ENCODE measurements at regions not wholly inside any gene's neighbourhood (a gene's known extent, or its start where the extent isn't known, plus 50 kb on each side); places are given as distances from the start of the nearest gene placed in this dataset.
"Not testable (repeated sequence)": the region's sequence is repeated elsewhere in the genome, so short reads cannot be mapped to it uniquely, and the experiment has no call there.

GRCh38 chr4:188722911-188723310, 583.7 kb downstream of the TRIML1 start:
- intact Hi-C loops (cut with micrococcal nuclease), result no loop called here

GRCh38 chr4:188727746-188728145, 588.5 kb downstream of the TRIML1 start:
- intact Hi-C loops (cut with micrococcal nuclease), result no loop called here

- intact Hi-C loops (cut with micrococcal nuclease), result no loop called here
Measured at GRCh38 chr4:188728359-188728758, 589.1 kb downstream of the TRIML1 start.

- intact Hi-C loops (cut with micrococcal nuclease), result no loop called here
Measured at GRCh38 chr4:188732131-188732530, 592.9 kb downstream of the TRIML1 start.

GRCh38 chr4:188735082-188735481, 595.8 kb downstream of the TRIML1 start:
- intact Hi-C loops (cut with micrococcal nuclease), result no loop called here

- intact Hi-C loops (cut with micrococcal nuclease), result no loop called here
Measured at GRCh38 chr4:188737251-188738002, 598.2 kb downstream of the TRIML1 start.

GRCh38 chr4:188738290-188738689, 599.0 kb downstream of the TRIML1 start:
- intact Hi-C loops (cut with micrococcal nuclease), result not testable (repeated sequence)

GRCh38 chr4:188740172-188740571, 600.9 kb downstream of the TRIML1 start:
- intact Hi-C loops (cut with micrococcal nuclease), result not testable (repeated sequence)

GRCh38 chr4:188740791-188741190, 601.5 kb downstream of the TRIML1 start:
- intact Hi-C loops (cut with micrococcal nuclease), result not testable (repeated sequence)

- intact Hi-C loops (cut with micrococcal nuclease), result no loop called here
Measured at GRCh38 chr4:188754372-188755002, 615.2 kb downstream of the TRIML1 start.

- intact Hi-C loops (cut with micrococcal nuclease), result no loop called here
Measured at GRCh38 chr4:188767496-188767895, 628.3 kb downstream of the TRIML1 start.

GRCh38 chr4:188778905-188779304, 639.7 kb downstream of the TRIML1 start:
- intact Hi-C loops (cut with micrococcal nuclease), result no loop called here

GRCh38 chr4:188779581-188779980, 640.3 kb downstream of the TRIML1 start:
- intact Hi-C loops (cut with micrococcal nuclease), result no loop called here

GRCh38 chr4:188780028-188780427, 640.8 kb downstream of the TRIML1 start:
- intact Hi-C loops (cut with micrococcal nuclease), result no loop called here

- intact Hi-C loops (cut with micrococcal nuclease), result no loop called here
Measured at GRCh38 chr4:188780686-188781085, 641.4 kb downstream of the TRIML1 start.

- intact Hi-C loops (cut with micrococcal nuclease), result no loop called here
Measured at GRCh38 chr4:188781655-188782054, 642.4 kb downstream of the TRIML1 start.

GRCh38 chr4:188783175-188783574, 643.9 kb downstream of the TRIML1 start:
- intact Hi-C loops (cut with micrococcal nuclease), result no loop called here

GRCh38 chr4:188783606-188784160, 644.4 kb downstream of the TRIML1 start:
- intact Hi-C loops (cut with micrococcal nuclease), result no loop called here

- intact Hi-C loops (cut with micrococcal nuclease), result not testable (repeated sequence)
Measured at GRCh38 chr4:188796600-188796999, 657.4 kb downstream of the TRIML1 start.

- intact Hi-C loops (cut with micrococcal nuclease), result not testable (repeated sequence)
Measured at GRCh38 chr4:188797011-188797410, 657.8 kb downstream of the TRIML1 start.

- intact Hi-C loops (cut with micrococcal nuclease), result no loop called here
Measured at GRCh38 chr4:188804861-188805260, 665.6 kb downstream of the TRIML1 start.

- intact Hi-C loops (cut with micrococcal nuclease), result no loop called here
Measured at GRCh38 chr4:188811121-188811520, 671.9 kb downstream of the TRIML1 start.

- intact Hi-C loops (cut with micrococcal nuclease), result no loop called here
Measured at GRCh38 chr4:188812644-188813043, 673.4 kb downstream of the TRIML1 start.
